DMS 273 (cell line): ENCODE measurements at regions not wholly inside any gene's neighbourhood (a gene's known extent, or its start where the extent isn't known, plus 50 kb on each side); places are given as distances from the start of the nearest gene placed in this dataset.
A peak's percentile ranks its signal among the peaks of the same experiment; 100 is the strongest.

Experiments
- DNase-seq: peaks from one replicate; lab custom pipeline; 2025; ENCODE audit not compliant: unreplicated experiment; lab: John Stamatoyannopoulos, UW

GRCh38 chr1:168913711-168914463 lies 184.9 kb upstream of the DPT start:
- DNase-seq = no peak

GRCh38 chr1:168917309-168917708 lies 188.3 kb upstream of the DPT start:
- no peak for DNase-seq

GRCh38 chr1:168917796-168918195 lies 188.7 kb upstream of the ATP1B1 start:
- DNase-seq = no peak

- no peak for DNase-seq
These were observed 187.4 kb upstream of the ATP1B1 start for GRCh38 chr1:168918860-168919741.

GRCh38 chr1:168920456-168921094 lies 185.9 kb upstream of the ATP1B1 start:
- DNase-seq = no peak

GRCh38 chr1:168921629-168922028 lies 184.9 kb upstream of the ATP1B1 start:
- no peak for DNase-seq

GRCh38 chr1:168923521-168924136 lies 182.9 kb upstream of the ATP1B1 start:
- DNase-seq = no peak

- DNase-seq = no peak
These were observed 181.5 kb upstream of the ATP1B1 start for GRCh38 chr1:168924976-168925375.

- DNase-seq = no peak
These were observed 180.3 kb upstream of the ATP1B1 start for GRCh38 chr1:168926236-168926635.

GRCh38 chr1:168932539-168932938 lies 174.0 kb upstream of the ATP1B1 start:
- no peak for DNase-seq

GRCh38 chr1:168933141-168933805 lies 173.2 kb upstream of the ATP1B1 start:
- DNase-seq = peak; percentile 17

- no peak for DNase-seq
These were observed 167.2 kb upstream of the ATP1B1 start for GRCh38 chr1:168939110-168939946.

- no peak for DNase-seq
These were observed 166.6 kb upstream of the ATP1B1 start for GRCh38 chr1:168939947-168940223.

GRCh38 chr1:168941640-168942039 lies 164.8 kb upstream of the ATP1B1 start:
- DNase-seq = no peak

GRCh38 chr1:168942165-168942564 lies 164.3 kb upstream of the ATP1B1 start:
- no peak for DNase-seq

GRCh38 chr1:168945870-168946269 lies 160.6 kb upstream of the ATP1B1 start:
- DNase-seq = no peak

GRCh38 chr1:168947041-168947440 lies 159.4 kb upstream of the ATP1B1 start:
- no peak for DNase-seq

- no peak for DNase-seq
These were observed 156.8 kb upstream of the ATP1B1 start for GRCh38 chr1:168949672-168950071.

GRCh38 chr1:168957818-168958217 lies 148.7 kb upstream of the ATP1B1 start:
- no peak for DNase-seq
